ENCODE measurements at regions not wholly inside any gene's neighbourhood (a gene's known extent, or its start where the extent isn't known, plus 50 kb on each side); places are given as distances from the start of the nearest gene placed in this dataset.

- 80 to 92% methylated on average over 1 to 2 of the region's 2 CpGs for WGBS, 2 experiments (ENCODE audit: insufficient coverage in 1 of 2, insufficient read length in 1 of 2)
- Histone ChIP-seq H3K27ac (ENCODE audit: low read depth, low read length) (no peak overlapping the region), H3K9me3 (ENCODE audit: control insufficient read depth, low read length) (no peaks in the 10 kb centered on the region), H3K4me3 (ENCODE audit: low read length) (no peak overlapping the region), H3K27me3 (ENCODE audit: control insufficient read depth, insufficient read depth, low read length, poor library complexity, severe bottlenecking) (no peaks in the 10 kb centered on the region), H3K4me1 (ENCODE audit: control insufficient read depth, insufficient read depth, low read length) (no peaks in the 10 kb centered on the region), H3K9ac (ENCODE audit: extremely low read depth, low read length, poor library complexity, severe bottlenecking) (no peak overlapping the region), H3K36me3 (ENCODE audit: control insufficient read depth, insufficient read depth, low read length) (no peaks in the 10 kb centered on the region)
- TF ChIP-seq CTCF (conservative IDR thresholded peaks at IDR 0.05): no peak
- Mint-ChIP-seq H3K27me3 (ENCODE audit: insufficient read depth) (no peaks in the 10 kb centered on the region), H3K4me1 (peaks cover 1% of the 10 kb centered on the region), H3K4me3 (no peak overlapping the region), H3K9me3 (peaks cover 14% of the 10 kb centered on the region), H3K27ac (no peak overlapping the region), H3K36me3 (ENCODE audit: low read depth) (no peaks in the 10 kb centered on the region)
- no peak for DNase-seq
Measured at GRCh38 chr5:6236170-6236793, 142.1 kb downstream of the MED10 start.

GRCh38 chr5:6235726-6236125, 142.6 kb downstream of the MED10 start:
- Histone ChIP-seq H3K27ac (ENCODE audit: low read depth, low read length) (no peak overlapping the region), H3K9ac (ENCODE audit: extremely low read depth, low read length, poor library complexity, severe bottlenecking) (no peak overlapping the region), H3K9me3 (ENCODE audit: control insufficient read depth, low read length) (no peaks in the 10 kb centered on the region), H3K27me3 (ENCODE audit: control insufficient read depth, insufficient read depth, low read length, poor library complexity, severe bottlenecking) (peaks cover 4% of the 10 kb centered on the region), H3K4me3 (ENCODE audit: low read length) (no peak overlapping the region), H3K4me1 (ENCODE audit: control insufficient read depth, insufficient read depth, low read length) (no peaks in the 10 kb centered on the region), H3K36me3 (ENCODE audit: control insufficient read depth, insufficient read depth, low read length) (no peaks in the 10 kb centered on the region)
- TF ChIP-seq CTCF (conservative IDR thresholded peaks at IDR 0.05): no peak
- 96 to 100% methylated on average over 3 of the region's 3 CpGs for WGBS, 2 experiments (ENCODE audit: insufficient coverage in 1 of 2, insufficient read length in 1 of 2)
- H3K27me3 Mint-ChIP-seq (ENCODE audit: insufficient read depth): no peaks in the 10 kb centered on the region
- H3K27ac Mint-ChIP-seq: no peak overlapping the region
- no peak for DNase-seq
- H3K4me1 Mint-ChIP-seq: peaks cover 1% of the 10 kb centered on the region
- no peak overlapping the region for H3K4me3 Mint-ChIP-seq
- H3K36me3 Mint-ChIP-seq (ENCODE audit: low read depth): no peaks in the 10 kb centered on the region
- H3K9me3 Mint-ChIP-seq: peaks cover 9% of the 10 kb centered on the region

GRCh38 chr5:6228257-6229250, 149.8 kb downstream of the MED10 start:
- H3K27ac Mint-ChIP-seq: no peak overlapping the region
- no peaks in the 10 kb centered on the region for H3K4me1 Mint-ChIP-seq
- Histone ChIP-seq H3K9me3 (ENCODE audit: control insufficient read depth, low read length) (no peaks in the 10 kb centered on the region), H3K9ac (ENCODE audit: extremely low read depth, low read length, poor library complexity, severe bottlenecking) (no peak overlapping the region), H3K4me1 (ENCODE audit: control insufficient read depth, insufficient read depth, low read length) (no peaks in the 10 kb centered on the region), H3K27me3 (ENCODE audit: control insufficient read depth, insufficient read depth, low read length, poor library complexity, severe bottlenecking) (peaks cover 9% of the 10 kb centered on the region), H3K4me3 (ENCODE audit: low read length) (no peak overlapping the region), H3K27ac (ENCODE audit: low read depth, low read length) (no peak overlapping the region), H3K36me3 (ENCODE audit: control insufficient read depth, insufficient read depth, low read length) (no peaks in the 10 kb centered on the region)
- peaks cover 6% of the 10 kb centered on the region for H3K27me3 Mint-ChIP-seq (ENCODE audit: insufficient read depth)
- no peak for DNase-seq
- H3K4me3 Mint-ChIP-seq: no peak overlapping the region
- 89% methylated on average over 16 to 23 of the region's 23 CpGs for WGBS, 2 experiments (ENCODE audit: insufficient coverage in 1 of 2, insufficient read length in 1 of 2)
- H3K36me3 Mint-ChIP-seq (ENCODE audit: low read depth): no peaks in the 10 kb centered on the region
- no peaks in the 10 kb centered on the region for H3K9me3 Mint-ChIP-seq
- no peak for TF ChIP-seq CTCF (conservative IDR thresholded peaks at IDR 0.05)
